Fibroblast of lung (primary cell): ENCODE measurements at regions not wholly inside any gene's neighbourhood (a gene's known extent, or its start where the extent isn't known, plus 50 kb on each side); places are given as distances from the start of the nearest gene placed in this dataset.

Experiments used
- DNase-seq, 2 donors: peaks; one replicate each; pipeline versions ENCODE4 v3.0.0 to v3.0.0-alpha.2; 2010; ENCODE audit warnings: low read depth in 2 of 2
- H2AFZ ChIP-seq: 2 replicates; pipeline ENCODE4 v1.5.1; 2012; ENCODE audit warnings: low read length, control low read depth, inconsistent platforms
- H3K27ac ChIP-seq: 2 replicates; pipeline ENCODE4 v1.5.1; 2011; ENCODE audit warnings: low read length, control low read depth; ENCODE audit not compliant: insufficient read depth
- H3K27me3 ChIP-seq: 2 replicates; pipeline ENCODE4 v1.5.1; 2011; ENCODE audit warnings: mild to moderate bottlenecking, low read length; ENCODE audit not compliant: control insufficient read depth, insufficient read depth
- H3K36me3 ChIP-seq: 2 replicates; pipeline ENCODE4 v1.5.1; 2011; ENCODE audit warnings: low read length; ENCODE audit not compliant: control insufficient read depth, insufficient read depth
- H3K4me1 ChIP-seq: 2 replicates; pipeline ENCODE4 v1.5.1; 2011; ENCODE audit warnings: low read length; ENCODE audit not compliant: control insufficient read depth, insufficient read depth; ENCODE audit errors: extremely low read depth
- H3K4me2 ChIP-seq: 2 replicates; pipeline ENCODE4 v1.5.1; 2011; ENCODE audit warnings: low read length, control low read depth; ENCODE audit not compliant: insufficient read depth; ENCODE audit errors: extremely low read depth
- H3K4me3 ChIP-seq, 4 experiments: fragments of 200-600 bp in 1 of 4; sonication (generic) in 1 of 4; replicated peaks in 1 of 4; 2 replicates each; pipeline ENCODE4 v1.5.1; 2011 to 2016; ENCODE audit warnings: low read length in 4 of 4, low read depth in 3 of 4, mild to moderate bottlenecking in 3 of 4, control low read depth in 2 of 4, inconsistent platforms in 1 of 4, mixed read lengths in 1 of 4; ENCODE audit not compliant: insufficient read depth in 1 of 4; ENCODE audit errors: control extremely low read depth in 1 of 4
- H3K79me2 ChIP-seq: 2 replicates; pipeline ENCODE4 v1.5.1; 2012; ENCODE audit warnings: mild to moderate bottlenecking, low read length, inconsistent platforms; ENCODE audit not compliant: control insufficient read depth, insufficient read depth
- H3K9ac ChIP-seq: 2 replicates; pipeline ENCODE4 v1.5.1; 2011; ENCODE audit warnings: mild to moderate bottlenecking, low read length, control low read depth; ENCODE audit not compliant: insufficient read depth
- H3K9me3 ChIP-seq: 2 replicates; pipeline ENCODE4 v1.5.1; 2012; ENCODE audit warnings: low read depth, low read length; ENCODE audit not compliant: control insufficient read depth, insufficient read depth
- H4K20me1 ChIP-seq: 2 replicates; pipeline ENCODE4 v1.5.1; 2011; ENCODE audit warnings: low read length; ENCODE audit not compliant: control insufficient read depth, insufficient read depth; ENCODE audit errors: extremely low read depth
- CTCF ChIP-seq, 2 donors: IDR thresholded peaks in 1 of 2; conservative IDR thresholded peaks in 1 of 2; 1 replicate in 1 of 2; 2 replicates in 1 of 2; pipeline ENCODE4 v1.5.1; 2011 to 2012; ENCODE audit warnings: low read length in 2 of 2, control low read depth in 1 of 2, inconsistent platforms in 1 of 2, low read depth in 1 of 2, mild to moderate bottlenecking in 1 of 2
- EZH2 ChIP-seq: IDR thresholded peaks from 2 replicates; pipeline ENCODE4 v1.5.1; 2012; ENCODE audit warnings: low read length, control low read depth, mild to moderate bottlenecking; ENCODE audit errors: missing control alignments

- Histone ChIP-seq H3K4me1 (no peaks in the 10 kb centered on the region), H3K27me3 (no peaks in the 10 kb centered on the region), H3K9ac (no peak overlapping the region), H3K4me3 (no peak overlapping the region), H4K20me1 (no peaks in the 10 kb centered on the region), H3K9me3 (no peaks in the 10 kb centered on the region), H2AFZ (no peak overlapping the region), H3K79me2 (no peaks in the 10 kb centered on the region), H3K27ac (no peak overlapping the region), H3K4me2 (no peak overlapping the region), H3K36me3 (no peaks in the 10 kb centered on the region)
- TF ChIP-seq EZH2 (no peak), CTCF (conservative IDR thresholded peaks at IDR 0.05 in 1 of 2, IDR thresholded peaks at IDR 0.05 in 1 of 2; ENCODE audit: low read depth in 1 of 2, low read length in 2 of 2) (no peak)
- DNase-seq, result no peak
Observed at GRCh38 chrX:82335772-82336171, 1133.9 kb downstream of the SH3BGRL start.

- Histone ChIP-seq H3K27me3 (no peaks in the 10 kb centered on the region), H3K79me2 (no peaks in the 10 kb centered on the region), H3K4me2 (no peak overlapping the region), H3K4me3 (no peak overlapping the region), H3K4me1 (no peaks in the 10 kb centered on the region), H3K27ac (no peak overlapping the region), H4K20me1 (no peaks in the 10 kb centered on the region), H3K36me3 (no peaks in the 10 kb centered on the region), H2AFZ (no peak overlapping the region), H3K9me3 (no peaks in the 10 kb centered on the region), H3K9ac (no peak overlapping the region)
- TF ChIP-seq EZH2 (no peak), CTCF (conservative IDR thresholded peaks at IDR 0.05 in 1 of 2, IDR thresholded peaks at IDR 0.05 in 1 of 2; ENCODE audit: low read depth in 1 of 2, low read length in 2 of 2) (no peak)
- no peak for DNase-seq
Observed at GRCh38 chrX:82342531-82342930, 1140.6 kb downstream of the SH3BGRL start.

DNA sequence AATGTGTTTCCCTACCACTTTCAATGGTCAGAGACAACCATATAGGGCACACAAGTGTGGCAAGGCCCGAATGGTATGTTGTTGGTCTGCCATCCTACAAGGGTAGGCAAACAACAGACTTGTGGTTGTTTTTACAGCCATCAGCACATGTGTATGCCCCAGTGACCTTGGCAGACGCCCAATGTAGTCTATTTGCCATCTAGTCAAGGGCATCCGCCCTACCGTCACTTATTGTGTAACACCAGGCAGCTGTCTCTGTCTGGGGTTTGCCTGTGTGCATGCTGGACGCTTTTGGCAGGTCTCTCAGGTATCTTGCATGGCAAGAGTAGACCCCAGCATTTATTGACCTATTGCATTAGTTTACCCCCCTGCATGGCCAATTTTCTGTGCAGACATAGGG, 1145.5 kb upstream of the POU3F4 start:
- TF ChIP-seq CTCF (conservative IDR thresholded peaks at IDR 0.05 in 1 of 2, IDR thresholded peaks at IDR 0.05 in 1 of 2; ENCODE audit: low read depth in 1 of 2, low read length in 2 of 2) (no peak), EZH2 (no peak)

More for the DNA sequence above, 1145.5 kb upstream of the POU3F4 start:
- no peak for DNase-seq
- Histone ChIP-seq H3K27ac (no peak overlapping the region), H3K79me2 (no peaks in the 10 kb centered on the region), H2AFZ (no peak overlapping the region), H3K4me2 (no peak overlapping the region), H4K20me1 (no peaks in the 10 kb centered on the region), H3K4me1 (no peaks in the 10 kb centered on the region), H3K9ac (no peak overlapping the region), H3K9me3 (no peaks in the 10 kb centered on the region), H3K27me3 (no peaks in the 10 kb centered on the region), H3K4me3 (no peak overlapping the region), H3K36me3 (no peaks in the 10 kb centered on the region)
